ENCODE measurements at regions not wholly inside any gene's neighbourhood (a gene's known extent, or its start where the extent isn't known, plus 50 kb on each side); places are given as distances from the start of the nearest gene placed in this dataset.

DNA sequence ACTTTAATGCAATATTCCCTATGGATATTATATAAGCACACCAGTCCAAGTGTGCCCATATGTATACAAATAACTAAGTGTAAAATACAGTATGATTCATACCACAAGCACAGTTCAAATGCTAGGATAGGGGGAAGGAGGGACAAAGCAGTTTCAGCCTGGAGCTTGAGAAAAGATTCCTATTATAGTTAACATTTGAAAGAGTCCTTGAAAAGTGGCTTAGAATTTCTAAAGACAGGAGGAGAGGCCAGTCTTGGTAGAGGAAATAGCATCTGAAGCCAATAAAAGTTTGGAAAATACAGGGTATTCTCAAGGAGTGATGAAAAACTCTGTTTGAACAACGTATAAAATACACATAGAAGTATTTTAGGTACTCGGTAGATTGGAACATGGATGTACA lies 173.4 kb upstream of the CWC22 start:
- no peaks in the 10 kb centered on the region for H3K36me3 ChIP-seq (ENCODE audit: low read depth, missing control alignments)
- no peak overlapping the region for H3K4me3 ChIP-seq
- no peaks in the 10 kb centered on the region for H3K9me3 ChIP-seq
- no peaks in the 10 kb centered on the region for H3K27me3 ChIP-seq
- no peaks in the 10 kb centered on the region for H3K4me1 ChIP-seq
- 54% methylated on average over 2 of the region's 2 CpGs for WGBS, 2 donors
- intact Hi-C loops (cut with DNase I; ENCODE audit: low total_unique reads): no loop called here
- no peak overlapping the region for H3K27ac ChIP-seq
- no peak for DNase-seq
- TF ChIP-seq POLR2A (IDR thresholded peaks at IDR 0.05): no peak
- TF ChIP-seq, protein P1, sequence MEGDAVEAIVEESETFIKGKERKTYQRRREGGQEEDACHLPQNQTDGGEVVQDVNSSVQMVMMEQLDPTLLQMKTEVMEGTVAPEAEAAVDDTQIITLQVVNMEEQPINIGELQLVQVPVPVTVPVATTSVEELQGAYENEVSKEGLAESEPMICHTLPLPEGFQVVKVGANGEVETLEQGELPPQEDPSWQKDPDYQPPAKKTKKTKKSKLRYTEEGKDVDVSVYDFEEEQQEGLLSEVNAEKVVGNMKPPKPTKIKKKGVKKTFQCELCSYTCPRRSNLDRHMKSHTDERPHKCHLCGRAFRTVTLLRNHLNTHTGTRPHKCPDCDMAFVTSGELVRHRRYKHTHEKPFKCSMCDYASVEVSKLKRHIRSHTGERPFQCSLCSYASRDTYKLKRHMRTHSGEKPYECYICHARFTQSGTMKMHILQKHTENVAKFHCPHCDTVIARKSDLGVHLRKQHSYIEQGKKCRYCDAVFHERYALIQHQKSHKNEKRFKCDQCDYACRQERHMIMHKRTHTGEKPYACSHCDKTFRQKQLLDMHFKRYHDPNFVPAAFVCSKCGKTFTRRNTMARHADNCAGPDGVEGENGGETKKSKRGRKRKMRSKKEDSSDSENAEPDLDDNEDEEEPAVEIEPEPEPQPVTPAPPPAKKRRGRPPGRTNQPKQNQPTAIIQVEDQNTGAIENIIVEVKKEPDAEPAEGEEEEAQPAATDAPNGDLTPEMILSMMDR (IDR thresholded peaks at IDR 0.05): no peak

DNA sequence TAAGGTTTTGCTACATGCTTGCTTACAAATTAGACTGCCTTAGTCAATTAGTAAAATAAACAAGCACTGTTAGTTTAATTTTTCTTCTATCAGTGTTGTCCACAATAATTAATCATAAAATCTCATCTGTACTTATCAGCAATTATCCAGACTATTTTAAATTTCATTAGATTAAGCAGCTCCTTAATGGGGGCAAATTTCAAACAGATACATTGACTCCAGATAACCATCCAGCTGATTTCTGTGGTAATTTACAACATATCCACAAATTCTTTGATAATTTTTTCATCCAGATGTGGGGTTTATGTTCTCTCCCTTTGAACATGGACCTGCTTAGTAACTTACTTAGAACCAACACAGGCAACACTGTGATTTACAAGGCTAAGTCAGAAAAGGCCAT lies 170.4 kb upstream of the CWC22 start:
- no peaks in the 10 kb centered on the region for H3K9me3 ChIP-seq
- no peak overlapping the region for H3K4me3 ChIP-seq
- no peak overlapping the region for H3K27ac ChIP-seq
- H3K36me3 ChIP-seq (ENCODE audit: low read depth, missing control alignments): no peaks in the 10 kb centered on the region
- H3K27me3 ChIP-seq: no peaks in the 10 kb centered on the region
- TF ChIP-seq POLR2A (IDR thresholded peaks at IDR 0.05): no peak
- TF ChIP-seq, protein P1 (IDR thresholded peaks at IDR 0.05): no peak
- intact Hi-C loops (cut with DNase I; ENCODE audit: low total_unique reads): no loop called here
- H3K4me1 ChIP-seq: no peaks in the 10 kb centered on the region
- DNase-seq: no peak

DNA sequence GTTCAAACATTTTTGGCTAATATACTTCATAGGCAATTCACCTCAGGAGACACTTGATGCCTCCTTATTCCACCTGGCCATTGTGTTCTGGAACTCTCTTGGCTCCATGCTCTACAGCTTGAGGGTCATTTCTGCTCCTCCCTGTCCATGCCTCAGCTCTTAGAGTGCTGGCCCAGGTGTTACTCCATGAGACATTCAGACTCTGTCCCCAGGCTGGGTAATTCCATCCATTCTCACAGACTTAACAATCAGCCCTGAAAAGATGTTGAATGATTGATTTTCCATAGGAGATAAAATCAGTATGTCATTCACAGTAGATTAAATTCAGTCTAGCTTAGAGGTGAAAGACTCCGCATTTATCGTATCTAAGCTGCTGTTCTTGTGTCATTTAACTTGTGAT lies 168.6 kb upstream of the CWC22 start:
- H3K27me3 ChIP-seq: no peaks in the 10 kb centered on the region
- TF ChIP-seq POLR2A (IDR thresholded peaks at IDR 0.05): no peak
- TF ChIP-seq, protein P1 (IDR thresholded peaks at IDR 0.05): no peak
- H3K36me3 ChIP-seq (ENCODE audit: low read depth, missing control alignments): no peaks in the 10 kb centered on the region
- H3K4me3 ChIP-seq: no peak overlapping the region
- H3K9me3 ChIP-seq: no peaks in the 10 kb centered on the region
- 95% methylated on average over 2 of the region's 2 CpGs for WGBS, 2 donors
- H3K4me1 ChIP-seq: no peaks in the 10 kb centered on the region
- H3K27ac ChIP-seq: no peak overlapping the region
- intact Hi-C loops (cut with DNase I; ENCODE audit: low total_unique reads): no loop called here
- no peak for DNase-seq

DNA sequence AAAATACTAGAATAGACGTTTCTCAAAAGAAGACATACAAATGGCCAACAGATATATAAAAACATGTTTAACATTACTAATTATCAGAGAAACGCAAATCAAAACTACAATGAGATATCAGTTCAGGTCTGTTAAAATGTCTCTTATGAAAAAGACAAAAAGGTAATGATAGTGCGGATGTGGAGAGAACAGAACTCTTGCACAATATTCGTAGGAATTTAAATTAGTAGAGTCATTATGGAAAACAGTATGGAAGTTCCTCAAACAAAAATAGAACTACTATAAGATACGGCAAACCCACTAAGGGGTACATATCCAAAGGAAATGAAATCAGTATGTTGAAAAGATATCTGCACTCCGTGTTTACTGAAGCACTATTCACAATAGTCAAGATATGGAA lies 167.5 kb upstream of the CWC22 start:
- 82 to 86% methylated on average over 6 of the region's 6 CpGs for WGBS, 2 donors
- TF ChIP-seq, protein P1 (IDR thresholded peaks at IDR 0.05): no peak
- no peak for TF ChIP-seq POLR2A (IDR thresholded peaks at IDR 0.05)
- Histone ChIP-seq H3K27ac (no peak overlapping the region), H3K27me3 (no peaks in the 10 kb centered on the region), H3K4me1 (no peaks in the 10 kb centered on the region), H3K36me3 (ENCODE audit: low read depth, missing control alignments) (no peaks in the 10 kb centered on the region), H3K9me3 (no peaks in the 10 kb centered on the region), H3K4me3 (no peak overlapping the region)
- intact Hi-C loops (cut with DNase I; ENCODE audit: low total_unique reads): no loop called here
- no peak for DNase-seq

DNA sequence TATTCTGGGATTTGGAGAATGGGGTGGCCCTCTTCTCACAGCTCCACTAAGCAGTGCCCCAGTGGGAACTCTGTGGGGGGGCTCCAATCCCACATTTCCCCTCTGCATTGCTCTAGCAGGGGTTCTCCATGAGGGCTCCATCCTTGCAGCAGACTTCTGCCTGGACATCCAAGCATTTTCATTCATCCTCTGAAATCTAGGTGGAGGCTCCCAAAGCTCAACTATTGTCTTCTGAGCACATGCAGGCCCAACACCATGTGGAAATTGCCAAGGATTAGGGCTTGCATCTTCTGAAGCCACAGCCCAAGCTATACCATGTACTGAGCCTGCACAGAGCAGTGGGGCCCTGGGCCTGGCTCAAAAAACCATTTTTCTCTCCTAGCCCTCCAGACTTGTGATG lies 162.4 kb upstream of the CWC22 start:
- no peak overlapping the region for H3K4me3 ChIP-seq
- H3K36me3 ChIP-seq (ENCODE audit: low read depth, missing control alignments): no peaks in the 10 kb centered on the region
- intact Hi-C loops (cut with DNase I; ENCODE audit: low total_unique reads): no loop called here
- H3K27ac ChIP-seq: no peak overlapping the region
- TF ChIP-seq POLR2A (IDR thresholded peaks at IDR 0.05): no peak
- TF ChIP-seq, protein P1 (IDR thresholded peaks at IDR 0.05): no peak
- no peaks in the 10 kb centered on the region for H3K27me3 ChIP-seq
- DNase-seq: no peak
- no peaks in the 10 kb centered on the region for H3K4me1 ChIP-seq
- H3K9me3 ChIP-seq: no peaks in the 10 kb centered on the region
